Prostate gland (tissue), 2 donors: ENCODE measurements at regions not wholly inside any gene's neighbourhood (a gene's known extent, or its start where the extent isn't known, plus 50 kb on each side); places are given as distances from the start of the nearest gene placed in this dataset.

Source experiments
- POLR2A ChIP-seq: fragments of 450-650 bp; IDR thresholded peaks from one replicate; pipeline ENCODE4 v1.6.1; 2016; ENCODE audit warnings: antibody characterized with exemption, mild to moderate bottlenecking
- TF ChIP-seq, protein P1 (sequence below), 4 experiments: fragments of 200-600 bp in 2 of 4; fragments of 450-650 bp in 2 of 4; sonication (generic) in 2 of 4; IDR thresholded peaks; 1 replicate in 3 of 4; 2 replicates in 1 of 4; pipeline ENCODE4 v1.5.1; 2016 to 2019; ENCODE audit warnings: antibody characterized with exemption in 4 of 4, mild to moderate bottlenecking in 2 of 4, moderate library complexity in 2 of 4

DNA sequence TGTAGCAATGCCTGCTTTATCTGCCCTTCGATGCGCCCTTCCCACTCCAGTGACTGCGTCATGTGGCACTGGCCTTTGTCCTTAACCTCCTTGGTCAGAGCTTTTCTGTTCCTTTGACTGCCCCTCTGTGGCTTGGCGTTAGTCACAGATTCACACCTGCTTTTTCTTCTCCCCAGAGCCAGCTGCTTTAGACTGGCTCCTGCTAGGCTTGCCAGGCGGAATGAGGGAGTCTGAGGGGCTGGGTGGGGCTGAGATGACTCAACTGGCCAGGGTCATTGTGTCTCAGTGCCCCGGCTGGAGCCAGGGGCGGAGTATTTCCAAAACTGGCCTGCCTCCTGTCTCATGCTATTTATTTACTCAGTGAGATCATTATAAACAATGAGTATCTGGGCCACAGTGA lies 194.1 kb downstream of the EMX2 start:
- TF ChIP-seq, protein P1, sequence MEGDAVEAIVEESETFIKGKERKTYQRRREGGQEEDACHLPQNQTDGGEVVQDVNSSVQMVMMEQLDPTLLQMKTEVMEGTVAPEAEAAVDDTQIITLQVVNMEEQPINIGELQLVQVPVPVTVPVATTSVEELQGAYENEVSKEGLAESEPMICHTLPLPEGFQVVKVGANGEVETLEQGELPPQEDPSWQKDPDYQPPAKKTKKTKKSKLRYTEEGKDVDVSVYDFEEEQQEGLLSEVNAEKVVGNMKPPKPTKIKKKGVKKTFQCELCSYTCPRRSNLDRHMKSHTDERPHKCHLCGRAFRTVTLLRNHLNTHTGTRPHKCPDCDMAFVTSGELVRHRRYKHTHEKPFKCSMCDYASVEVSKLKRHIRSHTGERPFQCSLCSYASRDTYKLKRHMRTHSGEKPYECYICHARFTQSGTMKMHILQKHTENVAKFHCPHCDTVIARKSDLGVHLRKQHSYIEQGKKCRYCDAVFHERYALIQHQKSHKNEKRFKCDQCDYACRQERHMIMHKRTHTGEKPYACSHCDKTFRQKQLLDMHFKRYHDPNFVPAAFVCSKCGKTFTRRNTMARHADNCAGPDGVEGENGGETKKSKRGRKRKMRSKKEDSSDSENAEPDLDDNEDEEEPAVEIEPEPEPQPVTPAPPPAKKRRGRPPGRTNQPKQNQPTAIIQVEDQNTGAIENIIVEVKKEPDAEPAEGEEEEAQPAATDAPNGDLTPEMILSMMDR (IDR thresholded peaks at IDR 0.05), result no peak
- no peak for TF ChIP-seq POLR2A
